ENCODE measurements at regions not wholly inside any gene's neighbourhood (a gene's known extent, or its start where the extent isn't known, plus 50 kb on each side); places are given as distances from the start of the nearest gene placed in this dataset.

- TF ChIP-seq CTCF (IDR thresholded peaks at IDR 0.05) (no peak), POLR2A (IDR thresholded peaks at IDR 0.05) (no peak)
These were observed 179.6 kb upstream of the LMO3 start for GRCh38 chr12:16785524-16785923.

Measured in right lobe of liver (tissue), 4 donors.